ENCODE measurements at regions not wholly inside any gene's neighbourhood (a gene's known extent, or its start where the extent isn't known, plus 50 kb on each side); places are given as distances from the start of the nearest gene placed in this dataset.

DNA sequence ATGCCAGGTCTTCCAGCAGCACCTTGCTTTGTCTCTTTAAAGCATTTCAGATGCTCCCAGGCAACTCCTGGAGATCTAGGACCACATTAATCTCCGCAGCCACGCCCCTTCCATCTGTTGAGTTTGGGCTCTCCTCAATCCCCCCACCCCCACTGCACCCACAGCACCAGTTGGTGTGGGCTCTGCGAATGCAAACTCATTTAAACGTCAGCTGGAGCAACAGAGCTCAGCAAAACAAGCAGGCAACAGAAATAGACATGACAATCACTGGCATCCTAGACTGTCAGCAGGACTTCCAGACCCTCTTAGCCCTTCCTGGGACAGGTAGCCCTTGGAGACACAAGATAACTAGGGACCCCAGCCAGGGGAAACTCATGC lies 106.9 kb downstream of the LSM3 start:
- no CpG with 5 or more reads among the region's 4 CpGs for WGBS (ENCODE audit: extremely low coverage, insufficient read length, low lambda C conversion rate)
- Histone ChIP-seq H3K23ac (ENCODE audit: insufficient read length, low read depth, low read length) (no peak overlapping the region), H3K79me1 (ENCODE audit: insufficient read depth, low read depth, low read length, poor library complexity, severe bottlenecking) (no peaks in the 10 kb centered on the region), H3K56ac (ENCODE audit: insufficient read length, low read depth, low read length) (no peak overlapping the region), H2BK12ac (ENCODE audit: insufficient read length, low read depth, low read length) (no peak overlapping the region), H3T11ph (ENCODE audit: low read length) (no peak overlapping the region), H3K4me1 (ENCODE audit: insufficient read depth, low read length) (peaks cover 8% of the 10 kb centered on the region; the same call in 1 of the 2 replicates), H2AK5ac (ENCODE audit: insufficient read length, low read length) (no peak overlapping the region), H3K9ac (ENCODE audit: extremely low read depth, insufficient read length, low read length) (no peak overlapping the region), H3K23me2 (ENCODE audit: insufficient read length, low read depth, low read length, poor library complexity, severe bottlenecking) (no peaks in the 10 kb centered on the region), H2BK15ac (ENCODE audit: low read depth, low read length) (no peak overlapping the region), H4K8ac (replicated peaks; ENCODE audit: insufficient read length, low read depth, low read length) (no peak overlapping the region), H3K27ac (ENCODE audit: insufficient read length, low read depth, low read length) (no peak overlapping the region), H3K4ac (ENCODE audit: low read depth, low read length) (no peak overlapping the region), H3K18ac (ENCODE audit: insufficient read length, low read depth, low read length) (no peak overlapping the region), H2BK20ac (ENCODE audit: low read depth, low read length, poor library complexity, severe bottlenecking) (no peak overlapping the region), H3K79me2 (ENCODE audit: insufficient read depth, low read length) (no peaks in the 10 kb centered on the region), H2BK5ac (ENCODE audit: insufficient read length, low read length) (no peak overlapping the region), H4K20me1 (ENCODE audit: control insufficient read depth, insufficient read depth, insufficient read length) (no peaks in the 10 kb centered on the region), H4K5ac (ENCODE audit: insufficient read length, low read depth, low read length) (no peak overlapping the region), H2AFZ (ENCODE audit: low read length) (no peak overlapping the region), H4K91ac (ENCODE audit: insufficient read length, low read depth, low read length) (no peak overlapping the region), H2BK120ac (ENCODE audit: low read depth, low read length, poor library complexity, severe bottlenecking) (no peak overlapping the region), H3K14ac (ENCODE audit: insufficient read depth, low read length) (no peak overlapping the region), H3K9me3 (ENCODE audit: control insufficient read depth, low read depth, low read length) (no peaks in the 10 kb centered on the region), H3K4me2 (ENCODE audit: insufficient read depth, insufficient read length, low read length) (no peak overlapping the region), H3K27me3 (ENCODE audit: insufficient read depth, low read length) (no peaks in the 10 kb centered on the region)
- TF ChIP-seq, protein P1, sequence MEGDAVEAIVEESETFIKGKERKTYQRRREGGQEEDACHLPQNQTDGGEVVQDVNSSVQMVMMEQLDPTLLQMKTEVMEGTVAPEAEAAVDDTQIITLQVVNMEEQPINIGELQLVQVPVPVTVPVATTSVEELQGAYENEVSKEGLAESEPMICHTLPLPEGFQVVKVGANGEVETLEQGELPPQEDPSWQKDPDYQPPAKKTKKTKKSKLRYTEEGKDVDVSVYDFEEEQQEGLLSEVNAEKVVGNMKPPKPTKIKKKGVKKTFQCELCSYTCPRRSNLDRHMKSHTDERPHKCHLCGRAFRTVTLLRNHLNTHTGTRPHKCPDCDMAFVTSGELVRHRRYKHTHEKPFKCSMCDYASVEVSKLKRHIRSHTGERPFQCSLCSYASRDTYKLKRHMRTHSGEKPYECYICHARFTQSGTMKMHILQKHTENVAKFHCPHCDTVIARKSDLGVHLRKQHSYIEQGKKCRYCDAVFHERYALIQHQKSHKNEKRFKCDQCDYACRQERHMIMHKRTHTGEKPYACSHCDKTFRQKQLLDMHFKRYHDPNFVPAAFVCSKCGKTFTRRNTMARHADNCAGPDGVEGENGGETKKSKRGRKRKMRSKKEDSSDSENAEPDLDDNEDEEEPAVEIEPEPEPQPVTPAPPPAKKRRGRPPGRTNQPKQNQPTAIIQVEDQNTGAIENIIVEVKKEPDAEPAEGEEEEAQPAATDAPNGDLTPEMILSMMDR (conservative IDR thresholded peaks at IDR 0.05), result no peak
- DNase-seq, result no peak
- peaks cover 1% of the 10 kb centered on the region for H3K27me3 Mint-ChIP-seq (ENCODE audit: low read depth)
- H3K9me3 Mint-ChIP-seq, result no peaks in the 10 kb centered on the region; a peak in 1 of 5 replicates
- peak overlapping the region in 2 of 3 experiments; percentile 65 to 70; a peak in 3 of 7 replicates for H3K27ac Mint-ChIP-seq
- H3K4me3 Mint-ChIP-seq, result peak overlapping the region in 1 of 2 experiments; percentile 70; a peak in 3 of 5 replicates
- H3K4me1 Mint-ChIP-seq, result peaks cover 64 to 70% of the 10 kb centered on the region in 2 experiments
- H3K36me3 Mint-ChIP-seq (ENCODE audit: insufficient read depth in 1 of 3, low read depth in 3 of 3), result no peaks in the 10 kb centered on the region
